HEK293 (cell line): ENCODE measurements at regions not wholly inside any gene's neighbourhood (a gene's known extent, or its start where the extent isn't known, plus 50 kb on each side); places are given as distances from the start of the nearest gene placed in this dataset.

ENCODE experiments used
- CTCF ChIA-PET: fragments of 350-600 bp; formaldehyde crosslinking; extraction: SDS; loops from one replicate; lab custom pipeline; 2021; ENCODE audit warnings: antibody characterized with exemption; lab: Yijun Ruan, JAX
- POLR2A ChIA-PET: fragments of 300-600 bp; formaldehyde crosslinking; extraction: SDS; loops from one replicate; lab custom pipeline; 2020; ENCODE audit warnings: antibody characterized with exemption, inconsistent platforms; lab: Yijun Ruan, JAX
- H3K27ac ChIP-seq: fragments of 200-500 bp; sonication (Bioruptor generic); 2 replicates; pipeline ENCODE4 v1.5.1; 2014; ENCODE audit warnings: low read depth, low read length, control low read depth, inconsistent platforms; ENCODE audit errors: extremely low read depth
- H3K36me3 ChIP-seq, 2 experiments: fragments of 200-500 bp in 1 of 2; sonication (Bioruptor generic) in 1 of 2; 1 replicate in 1 of 2; 2 replicates in 1 of 2; pipeline ENCODE4 v1.5.1; 2014 to 2017; ENCODE audit warnings: inconsistent platforms in 2 of 2, low read length in 2 of 2; ENCODE audit not compliant: control insufficient read depth in 2 of 2, insufficient read depth in 1 of 2
- H3K4me1 ChIP-seq: fragments of 200-500 bp; sonication (Bioruptor generic); 2 replicates; pipeline ENCODE4 v1.5.1; 2014; ENCODE audit warnings: mild to moderate bottlenecking, low read length, inconsistent platforms; ENCODE audit not compliant: control insufficient read depth, insufficient read depth
- H3K4me3 ChIP-seq: 2 replicates; pipeline ENCODE4 v1.5.1; 2011; ENCODE audit warnings: low read depth, mild to moderate bottlenecking, control low read depth, low read length, moderate library complexity
- H3K9me3 ChIP-seq: fragments of 200-500 bp; sonication (Bioruptor generic); 2 replicates; pipeline ENCODE4 v1.5.1; 2014; ENCODE audit warnings: low read depth, low read length, inconsistent platforms; ENCODE audit not compliant: control insufficient read depth, insufficient read depth
- BCL6B ChIP-seq: fragments of 450-650 bp; formaldehyde crosslinking; IDR thresholded peaks from 2 replicates; pipeline ENCODE4 v1.5.1; 2017; ENCODE audit warnings: missing biosample characterization, missing genetic modification characterization
- KLF10 ChIP-seq: fragments of 450-650 bp; IDR thresholded peaks from 2 replicates; pipeline ENCODE4 v1.5.1; 2018; ENCODE audit warnings: missing biosample characterization, mild to moderate bottlenecking, missing genetic modification characterization
- KLF16 ChIP-seq: fragments of 450-650 bp; formaldehyde crosslinking; IDR thresholded peaks from 2 replicates; pipeline ENCODE4 v1.5.1; 2017; ENCODE audit warnings: missing biosample characterization, missing genetic modification characterization
- PRDM2 ChIP-seq: fragments of 450-650 bp; formaldehyde crosslinking; IDR thresholded peaks from 2 replicates; pipeline ENCODE4 v1.5.1; 2016; ENCODE audit warnings: missing biosample characterization, missing genetic modification characterization, borderline replicate concordance
- SP2 ChIP-seq: fragments of 450-650 bp; formaldehyde crosslinking; IDR thresholded peaks from 2 replicates; pipeline ENCODE4 v1.5.1; 2016; ENCODE audit warnings: missing biosample characterization, missing genetic modification characterization
- SP3 ChIP-seq: fragments of 450-650 bp; formaldehyde crosslinking; IDR thresholded peaks from 2 replicates; pipeline ENCODE4 v1.5.1; 2016; ENCODE audit warnings: missing biosample characterization, missing genetic modification characterization
- SP7 ChIP-seq: fragments of 450-650 bp; formaldehyde crosslinking; IDR thresholded peaks from 2 replicates; pipeline ENCODE4 v1.5.1; 2016; ENCODE audit warnings: missing biosample characterization, missing genetic modification characterization
- ZBTB20 ChIP-seq: fragments of 450-650 bp; formaldehyde crosslinking; IDR thresholded peaks from 2 replicates; pipeline ENCODE4 v1.5.1; 2016; ENCODE audit warnings: missing biosample characterization, missing genetic modification characterization
- ZBTB7A ChIP-seq: fragments of 450-650 bp; formaldehyde crosslinking; IDR thresholded peaks from 2 replicates; pipeline ENCODE4 v1.5.1; 2016; ENCODE audit warnings: low read depth, missing biosample characterization, missing genetic modification characterization
- ZEB2 ChIP-seq: fragments of 450-650 bp; formaldehyde crosslinking; IDR thresholded peaks from 2 replicates; pipeline ENCODE4 v1.5.1; 2016; ENCODE audit warnings: missing biosample characterization, missing genetic modification characterization
- ZNF133 ChIP-seq: fragments of 450-650 bp; formaldehyde crosslinking; IDR thresholded peaks from 2 replicates; pipeline ENCODE4 v1.5.1; 2016; ENCODE audit warnings: missing biosample characterization, missing genetic modification characterization
- ZNF302 ChIP-seq: fragments of 450-650 bp; formaldehyde crosslinking; IDR thresholded peaks from 2 replicates; pipeline ENCODE4 v1.5.1; 2016; ENCODE audit warnings: missing biosample characterization, missing genetic modification characterization, low read depth
- ZNF324 ChIP-seq: fragments of 450-650 bp; formaldehyde crosslinking; IDR thresholded peaks from 2 replicates; pipeline ENCODE4 v1.5.1; 2016; ENCODE audit warnings: missing biosample characterization, missing genetic modification characterization
- ZNF335 ChIP-seq: fragments of 450-650 bp; formaldehyde crosslinking; conservative IDR thresholded peaks from 2 replicates; pipeline ENCODE4 v1.5.1; 2016; ENCODE audit warnings: missing biosample characterization, missing genetic modification characterization
- ZNF398 ChIP-seq: fragments of 450-650 bp; formaldehyde crosslinking; IDR thresholded peaks from 2 replicates; pipeline ENCODE4 v1.5.1; 2017; ENCODE audit warnings: missing biosample characterization, missing genetic modification characterization
- ZNF423 ChIP-seq: fragments of 450-650 bp; formaldehyde crosslinking; IDR thresholded peaks from 2 replicates; pipeline ENCODE4 v1.5.1; 2016; ENCODE audit warnings: missing biosample characterization, missing genetic modification characterization
- ZNF596 ChIP-seq: fragments of 450-650 bp; IDR thresholded peaks from 2 replicates; pipeline ENCODE4 v1.5.0; 2018; ENCODE audit warnings: missing biosample characterization, mild to moderate bottlenecking, missing genetic modification characterization, moderate library complexity
- ZNF610 ChIP-seq: fragments of 450-650 bp; formaldehyde crosslinking; IDR thresholded peaks from 2 replicates; pipeline ENCODE4 v1.5.1; 2016; ENCODE audit warnings: missing biosample characterization, missing genetic modification characterization, borderline replicate concordance
- ZNF654 ChIP-seq: fragments of 450-650 bp; formaldehyde crosslinking; IDR thresholded peaks from 2 replicates; pipeline ENCODE4 v1.5.1; 2016; ENCODE audit warnings: low read depth, missing biosample characterization, missing genetic modification characterization
- TF ChIP-seq, protein P1 (sequence below): fragments of 450-650 bp; formaldehyde crosslinking; conservative IDR thresholded peaks from 2 replicates; pipeline ENCODE4 v1.5.1; 2016; ENCODE audit warnings: low read depth, missing biosample characterization, missing genetic modification characterization
- TF ChIP-seq, protein P2 (sequence below): fragments of 450-650 bp; formaldehyde crosslinking; IDR thresholded peaks from 2 replicates; pipeline ENCODE4 v1.5.1; 2017; ENCODE audit warnings: missing biosample characterization, missing genetic modification characterization

DNA sequence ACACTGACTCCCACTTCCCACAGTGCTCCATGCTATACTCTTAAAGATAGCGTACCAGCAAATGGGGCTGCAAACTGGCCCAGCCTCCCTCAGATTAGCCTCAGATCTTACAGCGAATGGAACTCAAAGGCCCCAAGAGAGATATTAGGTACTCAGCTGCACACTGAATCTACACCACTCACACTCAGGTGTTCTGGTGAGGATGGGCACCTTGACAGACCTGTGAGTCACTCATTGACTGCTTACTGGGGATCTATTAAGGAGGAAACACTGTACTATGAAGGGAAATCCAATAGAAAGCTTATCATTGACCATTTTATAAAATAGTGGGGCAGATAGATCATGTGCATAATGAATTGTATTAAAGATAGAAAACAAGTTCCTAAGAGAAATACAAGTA, 164.3 kb upstream of the ATP1B1 start (continued):
- TF ChIP-seq, protein P1, sequence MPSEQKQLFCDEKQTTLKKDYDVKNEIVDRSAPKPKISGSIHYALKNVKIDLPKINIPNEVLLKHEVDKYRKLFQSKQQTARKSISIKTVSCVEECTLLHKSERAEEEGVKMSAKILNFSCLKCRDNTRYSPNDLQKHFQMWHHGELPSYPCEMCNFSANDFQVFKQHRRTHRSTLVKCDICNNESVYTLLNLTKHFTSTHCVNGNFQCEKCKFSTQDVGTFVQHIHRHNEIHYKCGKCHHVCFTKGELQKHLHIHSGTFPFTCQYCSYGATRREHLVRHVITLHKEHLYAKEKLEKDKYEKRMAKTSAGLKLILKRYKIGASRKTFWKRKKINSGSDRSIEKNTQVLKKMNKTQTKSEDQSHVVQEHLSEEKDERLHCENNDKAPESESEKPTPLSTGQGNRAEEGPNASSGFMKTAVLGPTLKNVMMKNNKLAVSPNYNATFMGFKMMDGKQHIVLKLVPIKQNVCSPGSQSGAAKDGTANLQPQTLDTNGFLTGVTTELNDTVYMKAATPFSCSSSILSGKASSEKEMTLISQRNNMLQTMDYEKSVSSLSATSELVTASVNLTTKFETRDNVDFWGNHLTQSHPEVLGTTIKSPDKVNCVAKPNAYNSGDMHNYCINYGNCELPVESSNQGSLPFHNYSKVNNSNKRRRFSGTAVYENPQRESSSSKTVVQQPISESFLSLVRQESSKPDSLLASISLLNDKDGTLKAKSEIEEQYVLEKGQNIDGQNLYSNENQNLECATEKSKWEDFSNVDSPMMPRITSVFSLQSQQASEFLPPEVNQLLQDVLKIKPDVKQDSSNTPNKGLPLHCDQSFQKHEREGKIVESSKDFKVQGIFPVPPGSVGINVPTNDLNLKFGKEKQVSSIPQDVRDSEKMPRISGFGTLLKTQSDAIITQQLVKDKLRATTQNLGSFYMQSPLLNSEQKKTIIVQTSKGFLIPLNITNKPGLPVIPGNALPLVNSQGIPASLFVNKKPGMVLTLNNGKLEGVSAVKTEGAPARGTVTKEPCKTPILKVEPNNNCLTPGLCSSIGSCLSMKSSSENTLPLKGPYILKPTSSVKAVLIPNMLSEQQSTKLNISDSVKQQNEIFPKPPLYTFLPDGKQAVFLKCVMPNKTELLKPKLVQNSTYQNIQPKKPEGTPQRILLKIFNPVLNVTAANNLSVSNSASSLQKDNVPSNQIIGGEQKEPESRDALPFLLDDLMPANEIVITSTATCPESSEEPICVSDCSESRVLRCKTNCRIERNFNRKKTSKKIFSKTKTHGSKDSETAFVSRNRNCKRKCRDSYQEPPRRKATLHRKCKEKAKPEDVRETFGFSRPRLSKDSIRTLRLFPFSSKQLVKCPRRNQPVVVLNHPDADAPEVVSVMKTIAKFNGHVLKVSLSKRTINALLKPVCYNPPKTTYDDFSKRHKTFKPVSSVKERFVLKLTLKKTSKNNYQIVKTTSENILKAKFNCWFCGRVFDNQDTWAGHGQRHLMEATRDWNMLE (tag by site-specific recombination): no peak
- TF ChIP-seq ZNF610 (tag by site-specific recombination) (no peak), BCL6B (tag by site-specific recombination) (no peak)

- Histone ChIP-seq H3K27ac (no peak overlapping the region), H3K9me3 (no peaks in the 10 kb centered on the region), H3K4me1 (no peaks in the 10 kb centered on the region), H3K4me3 (no peak overlapping the region), H3K36me3 (no peaks in the 10 kb centered on the region)
- CTCF ChIA-PET: interaction anchor here (0.7 kb wide), 1 partner anchor 381 kb away, joined by 3 read pairs; no protein-coding TSS in a partner anchor
- POLR2A ChIA-PET: interaction anchor here (0.5 kb wide), 1 partner anchor 403 kb away, joined by 3 read pairs; no protein-coding TSS in a partner anchor
- TF ChIP-seq ZNF335 (tag by site-specific recombination): no peak
- no peak for TF ChIP-seq ZBTB20 (tag by site-specific recombination)
- no peak for TF ChIP-seq ZNF654 (tag by site-specific recombination)
- no peak for TF ChIP-seq ZNF423 (tag by site-specific recombination)
- no peak for TF ChIP-seq KLF16
- TF ChIP-seq ZNF324 (tag by site-specific recombination): no peak
- no peak for TF ChIP-seq SP3 (tag by site-specific recombination)
- TF ChIP-seq ZNF596: no peak
- no peak for TF ChIP-seq SP7
- no peak for TF ChIP-seq ZBTB7A (tag by site-specific recombination)
- TF ChIP-seq ZNF302: no peak
- TF ChIP-seq, protein P2, sequence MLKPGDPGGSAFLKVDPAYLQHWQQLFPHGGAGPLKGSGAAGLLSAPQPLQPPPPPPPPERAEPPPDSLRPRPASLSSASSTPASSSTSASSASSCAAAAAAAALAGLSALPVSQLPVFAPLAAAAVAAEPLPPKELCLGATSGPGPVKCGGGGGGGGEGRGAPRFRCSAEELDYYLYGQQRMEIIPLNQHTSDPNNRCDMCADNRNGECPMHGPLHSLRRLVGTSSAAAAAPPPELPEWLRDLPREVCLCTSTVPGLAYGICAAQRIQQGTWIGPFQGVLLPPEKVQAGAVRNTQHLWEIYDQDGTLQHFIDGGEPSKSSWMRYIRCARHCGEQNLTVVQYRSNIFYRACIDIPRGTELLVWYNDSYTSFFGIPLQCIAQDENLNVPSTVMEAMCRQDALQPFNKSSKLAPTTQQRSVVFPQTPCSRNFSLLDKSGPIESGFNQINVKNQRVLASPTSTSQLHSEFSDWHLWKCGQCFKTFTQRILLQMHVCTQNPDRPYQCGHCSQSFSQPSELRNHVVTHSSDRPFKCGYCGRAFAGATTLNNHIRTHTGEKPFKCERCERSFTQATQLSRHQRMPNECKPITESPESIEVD (tag by site-specific recombination): no peak
- no peak for TF ChIP-seq PRDM2 (tag by site-specific recombination)
- no peak for TF ChIP-seq ZNF133
- no peak for TF ChIP-seq KLF10 (tag by site-specific recombination)
- no peak for TF ChIP-seq SP2 (tag by site-specific recombination)
- no peak for TF ChIP-seq ZNF398 (tag by site-specific recombination)
- no peak for TF ChIP-seq ZEB2 (tag by site-specific recombination)
Measured at GRCh38 chr1:168945870-168946269, 160.6 kb upstream of the ATP1B1 start.
